ENCODE measurements at regions not wholly inside any gene's neighbourhood (a gene's known extent, or its start where the extent isn't known, plus 50 kb on each side); places are given as distances from the start of the nearest gene placed in this dataset.

- Histone ChIP-seq H3K27me3 (no peaks in the 10 kb centered on the region), H3K36me3 (no peaks in the 10 kb centered on the region), H3K4me1 (peaks cover 0 to 3% of the 10 kb centered on the region in 2 donors), H3K27ac (peak overlapping the region; percentile 57 to 61), H3K9me3 (peaks cover 0 to 7% of the 10 kb centered on the region in 2 donors), H3K4me3 (no peak overlapping the region)
- DNase-seq = peak; percentile 32 to 64
- no peak for TF ChIP-seq CTCF (IDR thresholded peaks at IDR 0.05)
- no peak for TF ChIP-seq POLR2A (IDR thresholded peaks at IDR 0.05)
- intact Hi-C loops (cut with DNase I; ENCODE audit: low total_unique reads) = no loop called here
Measured at GRCh38 chr9:134525841-134526583, 115.6 kb upstream of the COL5A1 start.

GRCh38 chr9:134526584-134527477 is 114.8 kb upstream of the COL5A1 start:
- peaks cover 0 to 3% of the 10 kb centered on the region in 2 donors for H3K4me1 ChIP-seq
- H3K27ac ChIP-seq = peak overlapping the region; percentile 57 to 61
- peaks cover 0 to 7% of the 10 kb centered on the region in 2 donors for H3K9me3 ChIP-seq
- H3K36me3 ChIP-seq = no peaks in the 10 kb centered on the region
- H3K27me3 ChIP-seq = no peaks in the 10 kb centered on the region
- H3K4me3 ChIP-seq = no peak overlapping the region
- TF ChIP-seq CTCF (IDR thresholded peaks at IDR 0.05) (no peak), POLR2A (IDR thresholded peaks at IDR 0.05) (no peak)
- intact Hi-C loops (cut with DNase I; ENCODE audit: low total_unique reads) = no loop called here
- DNase-seq = peak in 1 of 2 donors; percentile 20

- intact Hi-C loops (cut with DNase I; ENCODE audit: low total_unique reads) = no loop called here
- H3K4me1 ChIP-seq = peaks cover 0 to 3% of the 10 kb centered on the region in 2 donors
- TF ChIP-seq CTCF (IDR thresholded peaks at IDR 0.05) = no peak
- no peak for TF ChIP-seq POLR2A (IDR thresholded peaks at IDR 0.05)
- H3K27ac ChIP-seq = no peak overlapping the region
- H3K4me3 ChIP-seq = no peak overlapping the region
- H3K27me3 ChIP-seq = no peaks in the 10 kb centered on the region
- no peak for DNase-seq
- no peaks in the 10 kb centered on the region for H3K36me3 ChIP-seq
- peaks cover 0 to 7% of the 10 kb centered on the region in 2 donors for H3K9me3 ChIP-seq
Measured at GRCh38 chr9:134530724-134531123, 110.9 kb upstream of the COL5A1 start.

GRCh38 chr9:134531220-134531970 is 110.2 kb upstream of the COL5A1 start:
- no peak for DNase-seq
- no peaks in the 10 kb centered on the region for H3K4me1 ChIP-seq
- TF ChIP-seq POLR2A (IDR thresholded peaks at IDR 0.05) (no peak), CTCF (IDR thresholded peaks at IDR 0.05) (no peak)
- H3K9me3 ChIP-seq = peaks cover 0 to 7% of the 10 kb centered on the region in 2 donors
- no peaks in the 10 kb centered on the region for H3K27me3 ChIP-seq
- H3K4me3 ChIP-seq = no peak overlapping the region
- intact Hi-C loops (cut with DNase I; ENCODE audit: low total_unique reads) = no loop called here
- no peaks in the 10 kb centered on the region for H3K36me3 ChIP-seq
- H3K27ac ChIP-seq = no peak overlapping the region

Measured in uterus (tissue), 3 donors.